PC-3 (cell line): ENCODE measurements at regions not wholly inside any gene's neighbourhood (a gene's known extent, or its start where the extent isn't known, plus 50 kb on each side); places are given as distances from the start of the nearest gene placed in this dataset.

Experiments
- CTCF ChIP-seq: fragments of 300-600 bp; sonication (generic); conservative IDR thresholded peaks from 2 replicates; pipeline ENCODE4 v1.5.1; 2017; ENCODE audit warnings: antibody characterized with exemption, low read depth, mild to moderate bottlenecking, low read length
- EZH2 ChIP-seq: fragments of 300-600 bp; sonication (generic); IDR thresholded peaks from one replicate; pipeline ENCODE4 v1.6.1; 2017; ENCODE audit warnings: antibody characterized with exemption, mild to moderate bottlenecking, low read length; ENCODE audit not compliant: unreplicated experiment

GRCh38 chr4:36417146-36417545, 135.7 kb downstream of the DTHD1 start:
- no peak for TF ChIP-seq CTCF
- TF ChIP-seq EZH2: no peak
